NCI-H1694 treated with DMSO at 0.1 percent for 48 hours (cell line): ENCODE measurements at regions not wholly inside any gene's neighbourhood (a gene's known extent, or its start where the extent isn't known, plus 50 kb on each side); places are given as distances from the start of the nearest gene placed in this dataset.
"Not testable (repeated sequence)": the region's sequence is repeated elsewhere in the genome, so short reads cannot be mapped to it uniquely, and the experiment has no call there.

ENCODE experiments used
- DNase-seq: peaks from one replicate; lab custom pipeline; 2025; lab: John Stamatoyannopoulos, UW

GRCh38 chr4:181127171-181127570, 1116.0 kb upstream of the TENM3 start:
- DNase-seq: no peak

DNA sequence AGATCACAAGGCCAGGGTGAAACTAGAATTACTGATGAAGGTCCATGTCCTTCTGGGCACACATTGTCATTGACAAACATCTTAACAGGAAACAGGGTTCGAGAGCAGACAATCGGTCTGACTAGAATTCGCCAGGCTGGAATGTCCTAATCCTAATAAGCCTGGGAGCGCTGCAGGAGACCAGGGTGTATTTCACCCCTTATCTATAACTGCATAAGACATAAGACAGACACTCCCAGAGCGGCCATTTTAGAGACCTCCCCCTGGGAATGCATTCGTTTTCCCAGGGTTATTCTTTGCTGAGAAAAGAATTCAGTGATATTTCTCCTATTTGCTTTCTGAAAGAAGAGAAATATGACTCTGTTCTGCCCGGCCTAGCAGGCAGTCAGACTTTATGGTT, 1112.9 kb upstream of the TENM3 start:
- DNase-seq: not testable (repeated sequence)

GRCh38 chr4:181137351-181137750, 1105.9 kb upstream of the TENM3 start:
- DNase-seq: no peak

- no peak for DNase-seq
Observed at GRCh38 chr4:181138116-181138515, 1105.1 kb upstream of the TENM3 start.

DNA sequence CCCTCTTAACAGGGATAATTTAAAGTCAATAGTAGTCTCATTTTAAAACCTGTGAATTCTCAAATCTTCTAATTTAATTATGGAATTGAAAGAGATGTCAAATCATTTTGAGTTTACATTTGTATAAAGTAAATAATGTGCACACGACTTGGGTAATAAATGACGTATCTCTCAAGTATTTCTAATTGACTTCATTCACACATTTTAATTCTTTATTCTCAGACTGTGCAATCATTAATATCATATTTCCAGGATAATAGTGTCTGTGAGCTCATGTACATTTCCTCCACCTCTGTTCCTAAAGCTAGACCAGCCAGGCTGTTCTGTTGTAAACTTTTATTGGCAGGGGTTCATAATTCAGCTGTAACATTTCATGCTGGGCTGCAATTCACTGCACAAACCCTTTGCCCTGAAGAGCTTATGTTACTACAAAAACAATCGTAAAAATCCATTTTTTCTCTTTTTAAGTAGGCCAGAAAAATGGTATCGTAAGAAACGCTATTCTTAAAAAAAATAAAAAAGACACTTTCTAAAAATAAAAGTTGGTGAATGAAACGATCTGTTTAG, 1103.1 kb upstream of the TENM3 start:
- DNase-seq: no peak

GRCh38 chr4:181143250-181143854, 1099.8 kb upstream of the TENM3 start:
- peak; percentile 39 for DNase-seq

- DNase-seq: no peak
Observed at GRCh38 chr4:181146051-181146450, 1097.2 kb upstream of the TENM3 start.

DNA sequence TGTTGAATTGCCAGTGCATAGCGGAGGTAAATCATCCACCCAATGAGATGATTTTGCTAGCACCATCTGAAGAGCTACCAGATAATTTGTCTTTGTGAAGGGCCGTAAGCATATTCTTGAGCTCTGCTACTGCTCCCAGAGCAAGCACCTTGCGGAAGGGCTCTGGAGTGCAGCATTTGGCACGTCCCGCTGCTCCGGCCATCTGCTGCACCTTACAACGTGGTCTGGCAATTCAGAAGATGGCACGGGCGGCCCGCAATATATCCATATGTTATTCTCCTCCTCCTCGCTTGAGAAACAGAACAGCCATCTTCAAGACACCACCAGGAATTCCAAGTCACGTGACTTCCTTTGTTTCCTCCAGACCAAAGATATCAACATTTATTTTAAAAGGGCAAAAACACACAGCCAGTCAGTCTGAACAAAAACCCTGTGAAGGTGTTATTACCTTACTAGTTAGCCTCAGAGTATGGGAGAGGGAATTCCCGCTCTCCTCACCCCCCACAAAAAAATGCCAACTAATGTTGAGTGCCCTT, 1095.7 kb upstream of the TENM3 start:
- peak; percentile 8 for DNase-seq

GRCh38 chr4:181148470-181148869, 1094.7 kb upstream of the TENM3 start:
- DNase-seq: no peak

- DNase-seq: peak; percentile 82
Observed at GRCh38 chr4:181150191-181150590, 1093.0 kb upstream of the TENM3 start.

GRCh38 chr4:181151856-181152255, 1091.3 kb upstream of the TENM3 start:
- no peak for DNase-seq

GRCh38 chr4:181157647-181158046, 1085.6 kb upstream of the TENM3 start:
- no peak for DNase-seq

DNA sequence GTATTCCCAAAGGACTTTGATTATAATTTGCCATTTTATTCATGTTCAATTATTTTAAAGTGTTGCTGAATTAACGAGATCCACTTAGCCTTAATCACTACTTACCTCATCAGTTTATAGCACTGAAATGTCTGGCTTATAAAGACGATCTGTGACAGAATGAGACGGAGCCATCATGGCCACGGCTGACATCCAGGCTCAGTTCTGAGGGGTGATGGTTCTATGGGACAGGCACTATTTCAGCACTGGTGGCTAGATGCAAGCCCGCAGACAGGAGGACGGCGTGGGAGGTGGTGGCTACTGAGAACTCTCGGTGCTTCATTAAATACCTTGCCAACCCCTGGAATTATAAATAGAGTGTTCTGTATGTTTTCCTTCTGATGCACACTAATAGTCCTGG, 1084.2 kb upstream of the TENM3 start:
- DNase-seq: no peak

- no peak for DNase-seq
Observed at GRCh38 chr4:181161669-181162068, 1081.5 kb upstream of the TENM3 start.

DNA sequence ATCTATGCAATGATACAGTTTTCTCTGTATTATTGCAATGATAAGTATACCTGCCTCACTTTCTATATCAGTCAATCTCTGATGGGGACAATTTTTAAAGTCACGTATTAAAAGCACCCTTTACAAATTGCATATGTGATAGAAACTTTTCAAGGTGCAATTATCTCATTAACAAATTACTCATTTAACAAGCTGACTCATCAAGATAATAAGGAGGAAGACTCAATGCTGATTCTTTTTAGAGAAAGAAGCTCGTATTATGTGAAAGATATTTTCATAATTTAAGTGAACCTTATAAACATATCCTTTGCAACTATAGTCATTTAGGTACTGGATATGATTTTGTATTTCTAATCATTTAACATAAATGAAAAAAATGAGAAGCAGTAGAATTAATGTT, 1080.9 kb upstream of the TENM3 start:
- no peak for DNase-seq

- peak; percentile 10 for DNase-seq
Observed at GRCh38 chr4:181162676-181163075, 1080.5 kb upstream of the TENM3 start.

DNA sequence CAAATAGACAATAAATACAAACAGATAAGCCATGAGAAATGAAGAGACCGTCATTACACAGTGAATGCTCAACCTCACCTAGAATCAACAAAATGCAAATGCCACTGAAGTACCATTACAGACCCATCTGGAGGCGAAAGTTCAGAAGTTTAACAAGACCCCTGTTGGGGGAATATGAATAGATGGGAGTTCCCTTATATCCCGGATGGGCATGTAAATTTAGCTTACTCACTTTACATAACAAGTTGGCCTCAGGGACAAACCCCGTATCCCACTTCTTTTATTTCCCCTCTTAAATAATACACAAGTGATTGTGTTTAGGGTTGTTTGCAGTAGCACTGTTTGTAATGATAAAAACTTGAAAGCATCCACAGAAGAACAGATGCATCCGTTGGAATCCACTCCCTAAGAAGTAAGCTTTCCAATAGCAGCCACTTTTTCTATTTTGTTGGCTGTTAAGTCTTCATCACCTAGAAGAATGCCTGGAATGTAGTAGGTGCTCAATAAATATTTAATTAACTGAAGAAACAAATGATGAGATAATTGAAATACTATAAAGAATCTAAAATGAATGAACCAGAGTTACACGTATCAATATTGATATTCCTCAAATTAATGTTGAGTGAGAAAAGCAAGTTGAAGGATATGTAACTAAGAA, 1076.3 kb upstream of the TENM3 start:
- no peak for DNase-seq

GRCh38 chr4:181168011-181168805, 1075.0 kb upstream of the TENM3 start:
- no peak for DNase-seq

- no peak for DNase-seq
Observed at GRCh38 chr4:181173046-181173445, 1070.2 kb upstream of the TENM3 start.

GRCh38 chr4:181176306-181176705, 1066.9 kb upstream of the TENM3 start:
- no peak for DNase-seq

DNA sequence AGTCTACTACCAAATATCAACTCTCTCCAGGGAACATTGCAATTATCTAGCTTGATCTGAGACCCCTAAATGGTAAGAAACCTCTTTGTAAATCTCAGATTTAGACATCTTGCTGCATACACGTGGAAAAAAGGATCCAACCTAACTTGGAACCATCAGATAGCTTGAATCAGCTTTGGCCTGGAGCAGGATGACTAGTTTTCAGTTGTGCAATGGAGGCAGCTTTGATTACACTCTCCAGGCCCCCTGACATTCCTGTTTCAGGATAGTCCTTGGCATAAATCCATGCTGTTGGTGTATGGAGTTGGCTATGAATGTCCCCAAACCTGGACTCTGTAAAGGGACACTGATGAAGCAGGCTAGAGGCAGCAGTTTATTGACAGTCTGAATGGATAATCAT, 1061.9 kb upstream of the TENM3 start:
- no peak for DNase-seq

- DNase-seq: no peak
Observed at GRCh38 chr4:181189751-181190150, 1053.5 kb upstream of the TENM3 start.
